HG03354 (cell line): ENCODE measurements at regions not wholly inside any gene's neighbourhood (a gene's known extent, or its start where the extent isn't known, plus 50 kb on each side); places are given as distances from the start of the nearest gene placed in this dataset.

Experiments
- ATAC-seq: cut with Tn5 transposase; IDR thresholded peaks from one replicate; pipeline ENCODE4 v1.9.1; 2021; ENCODE audit warnings: mild to moderate bottlenecking; ENCODE audit not compliant: unreplicated experiment, poor library complexity, severe bottlenecking

GRCh38 chr12:115767916-115768315 is 509.6 kb downstream of the MED13L start:
- ATAC-seq = no peak

GRCh38 chr12:115763982-115764621 is 513.4 kb downstream of the MED13L start:
- ATAC-seq = no peak

- no peak for ATAC-seq
Measured at GRCh38 chr12:115763376-115763775, 514.1 kb downstream of the MED13L start.

- no peak for ATAC-seq
Measured at GRCh38 chr12:115762936-115763335, 514.6 kb downstream of the MED13L start.

DNA sequence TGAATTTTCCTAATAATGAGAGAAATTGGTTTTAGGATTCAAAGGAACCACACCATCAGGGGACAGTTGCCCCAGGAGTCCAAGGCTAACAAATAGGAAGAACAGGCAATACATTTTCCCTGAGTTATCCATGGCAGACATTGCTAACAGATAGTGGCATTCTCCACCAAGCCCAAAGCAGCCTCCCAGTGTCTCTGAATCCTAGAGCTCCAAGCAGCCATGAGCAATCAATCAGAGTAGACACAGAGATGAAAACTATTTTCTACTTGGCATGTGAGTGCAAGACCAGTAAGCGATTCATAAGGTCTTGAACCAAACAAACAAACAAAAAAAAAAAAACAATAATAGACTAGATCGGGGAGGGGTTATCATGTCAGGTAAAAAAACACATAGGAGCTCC is 515.7 kb downstream of the MED13L start:
- ATAC-seq = no peak

GRCh38 chr12:115760231-115760630 is 517.3 kb downstream of the MED13L start:
- ATAC-seq = no peak

- no peak for ATAC-seq
Measured at GRCh38 chr12:115758877-115759620, 518.4 kb downstream of the MED13L start.

DNA sequence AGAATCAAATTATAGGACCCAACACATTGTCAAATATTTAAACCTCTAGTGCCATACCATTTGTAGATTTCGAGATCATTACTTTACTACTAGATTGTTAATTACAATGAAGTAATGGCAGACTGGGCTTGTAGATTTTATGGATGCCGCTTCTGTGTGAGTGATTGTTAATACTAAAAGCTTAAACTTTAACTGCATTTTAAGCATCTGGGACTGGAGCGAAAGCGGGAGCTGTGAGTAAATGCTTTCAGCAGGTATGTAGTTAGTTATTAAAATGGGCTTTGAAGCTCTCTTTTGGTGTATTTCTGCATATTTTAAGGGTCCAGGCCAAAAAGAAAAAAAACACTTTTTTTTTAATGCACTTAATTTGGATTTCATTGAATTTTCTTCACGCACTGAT is 519.3 kb downstream of the MED13L start:
- ATAC-seq = no peak

- ATAC-seq = no peak
Measured at GRCh38 chr12:115756804-115757203, 520.7 kb downstream of the MED13L start.

DNA sequence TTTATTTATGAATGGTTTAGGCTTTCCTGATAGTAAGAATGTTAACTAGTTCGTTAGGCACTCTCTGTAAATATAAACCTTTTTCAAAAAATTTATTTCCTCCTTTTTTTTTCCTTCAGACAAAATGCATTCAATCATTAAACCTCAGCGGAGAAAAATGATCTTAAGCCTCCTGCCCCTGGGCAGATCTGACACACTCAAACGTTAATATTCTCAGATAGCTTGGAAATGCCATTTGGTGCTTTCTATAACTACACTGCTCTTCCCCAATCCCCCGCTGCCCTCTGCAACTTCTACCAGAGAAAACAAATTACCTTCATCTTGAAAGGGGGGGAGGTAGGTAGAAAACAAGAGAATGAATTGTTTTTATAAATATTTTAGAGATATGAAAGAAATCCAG is 521.2 kb downstream of the MED13L start:
- no peak for ATAC-seq

DNA sequence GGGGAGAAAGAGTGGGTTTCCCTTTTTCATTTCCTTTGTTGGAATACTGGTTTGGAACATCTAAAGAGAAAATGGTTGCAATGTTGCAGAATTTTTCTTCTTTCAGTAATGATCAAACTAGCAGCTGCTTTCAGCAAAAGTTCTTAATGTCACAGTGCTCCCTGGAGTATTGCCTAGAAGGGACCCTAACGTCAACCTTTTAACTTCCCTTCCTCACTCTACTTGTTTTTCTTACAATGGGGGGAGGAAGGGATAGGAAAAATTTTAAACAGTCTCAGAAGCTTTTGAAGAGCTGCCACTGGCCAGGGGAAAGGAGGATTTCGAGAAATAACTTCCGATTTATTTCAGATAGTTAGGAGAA is 521.8 kb downstream of the MED13L start:
- ATAC-seq = no peak

DNA sequence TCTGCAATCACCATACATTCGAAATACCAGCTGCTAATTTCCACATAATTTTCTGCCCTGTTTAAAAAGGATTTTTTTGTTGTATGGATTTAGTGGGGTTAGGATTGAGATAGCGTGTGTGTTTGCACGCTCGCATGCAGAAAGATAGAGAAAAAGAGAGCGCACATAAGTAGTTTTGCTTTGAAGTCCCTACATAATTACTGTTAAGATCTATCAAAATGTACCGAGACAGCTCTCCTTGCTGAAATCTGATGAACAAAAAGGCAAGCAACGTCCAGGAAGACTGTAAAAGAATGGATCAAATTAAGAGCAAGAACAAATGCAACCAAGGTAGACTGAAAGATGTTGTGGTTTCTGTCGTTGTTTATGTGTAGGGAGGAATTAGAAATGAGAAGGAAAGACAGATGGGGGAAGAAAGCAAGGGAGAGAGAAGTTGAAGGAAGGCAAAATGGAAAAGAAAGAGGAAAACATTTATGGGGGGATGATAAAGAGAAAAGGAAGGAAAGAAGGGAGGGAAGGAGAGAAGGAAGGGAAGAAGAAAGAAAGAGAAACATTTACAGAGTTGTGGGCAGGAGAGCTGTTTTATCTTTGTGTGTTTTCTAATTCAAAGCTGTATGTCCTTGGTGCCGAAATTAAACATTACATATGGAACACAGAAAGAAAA is 522.3 kb downstream of the MED13L start:
- no peak for ATAC-seq

- no peak for ATAC-seq
Measured at GRCh38 chr12:115752913-115753726, 524.4 kb downstream of the MED13L start.

DNA sequence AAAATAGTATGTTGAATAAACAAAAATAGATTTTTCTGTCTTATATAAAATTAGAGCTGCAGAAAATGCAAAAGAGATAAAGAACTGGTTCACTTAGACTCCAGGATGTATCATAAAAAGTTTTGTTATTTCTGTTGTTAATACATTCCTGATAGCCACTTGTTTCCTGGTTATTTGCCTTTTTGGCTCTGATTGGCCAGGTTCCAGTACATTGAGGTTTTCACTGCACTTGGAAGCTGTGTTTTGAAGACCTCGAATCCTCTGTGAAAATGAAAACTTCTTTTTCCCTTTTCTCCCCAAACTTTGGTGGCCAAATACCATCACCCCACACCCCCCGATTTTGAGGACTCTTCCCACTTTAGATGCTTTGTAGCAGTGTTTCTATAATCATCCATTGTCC is 525.3 kb downstream of the MED13L start:
- ATAC-seq = no peak

GRCh38 chr12:115750340-115750739 is 527.2 kb downstream of the MED13L start:
- no peak for ATAC-seq

GRCh38 chr12:115749071-115749841 is 528.2 kb downstream of the MED13L start:
- no peak for ATAC-seq

DNA sequence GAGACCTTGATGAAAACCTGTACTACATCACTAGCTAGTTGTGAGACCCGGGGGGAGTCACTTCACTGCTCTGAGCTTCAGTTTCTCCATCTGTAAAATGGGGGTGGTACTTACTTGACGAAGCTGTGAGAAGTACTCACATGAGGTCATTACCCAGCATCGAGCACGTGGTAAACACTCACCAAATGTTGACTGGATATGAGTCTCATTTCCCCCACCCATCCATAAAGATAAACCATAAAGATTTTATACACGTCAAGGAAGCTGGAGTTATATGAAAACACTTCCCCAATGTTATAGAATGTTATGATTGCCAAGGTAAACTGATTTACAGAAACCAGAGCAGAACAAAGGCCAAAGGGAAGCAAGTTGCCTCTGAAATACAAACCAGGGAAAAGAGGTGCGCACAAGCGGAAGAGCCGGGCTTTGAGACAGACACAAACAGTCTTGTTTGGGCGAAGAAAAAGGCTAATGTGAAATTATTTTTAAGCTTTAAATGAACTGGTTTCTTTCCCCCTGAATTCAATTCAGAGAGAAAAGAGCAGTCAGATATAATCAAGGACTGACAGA is 536.8 kb downstream of the MED13L start:
- no peak for ATAC-seq

GRCh38 chr12:115737895-115738294 is 539.6 kb downstream of the MED13L start:
- no peak for ATAC-seq

DNA sequence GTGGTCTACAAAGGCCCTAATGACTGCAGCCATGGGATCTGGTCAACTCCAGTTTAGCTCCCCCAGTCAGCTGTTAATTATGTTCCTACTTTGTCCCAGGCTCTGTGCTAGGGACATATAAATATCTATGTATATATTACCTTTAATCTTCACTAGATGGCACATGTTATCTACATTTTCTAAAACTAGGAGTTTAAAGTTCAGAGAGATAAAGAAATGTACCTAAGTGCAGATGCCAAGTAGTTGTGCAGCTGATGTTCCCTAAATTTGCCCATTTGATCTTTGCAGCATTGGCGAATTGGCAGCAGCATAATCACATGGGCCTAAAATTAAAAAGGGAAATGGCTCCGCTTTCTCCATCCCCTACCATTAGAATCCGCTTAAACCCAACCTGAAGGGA is 541.1 kb downstream of the MED13L start:
- ATAC-seq = no peak
